Neural cell (in vitro differentiated cells): ENCODE measurements at regions not wholly inside any gene's neighbourhood (a gene's known extent, or its start where the extent isn't known, plus 50 kb on each side); places are given as distances from the start of the nearest gene placed in this dataset.

ENCODE experiments used
- H2AFZ ChIP-seq: fragments of 200-600, 300-800 bp; sonication (generic), shearing (Covaris generic); 2 replicates; pipeline ENCODE4 v1.6.0; 2014; ENCODE audit warnings: low read depth, mild to moderate bottlenecking, antibody characterized with exemption, low read length, moderate library complexity
- H3F3A ChIP-seq: fragments of 200-600 bp; shearing (Covaris generic); 2 replicates; pipeline ENCODE4 v1.6.1; 2016; ENCODE audit warnings: mild to moderate bottlenecking, moderate library complexity, mixed read lengths, antibody characterized with exemption, low read length; ENCODE audit not compliant: insufficient read depth, poor library complexity, severe bottlenecking
- H3K27ac ChIP-seq: fragments of 200-600, 300-800 bp; sonication (generic), shearing (Covaris generic); 2 replicates; pipeline ENCODE4 v1.5.1; 2014; ENCODE audit warnings: mild to moderate bottlenecking, low read length, moderate library complexity
- H3K27me3 ChIP-seq: fragments of 300-800, 200-600 bp; sonication (generic), shearing (Covaris generic); 2 replicates; pipeline ENCODE4 v1.6.0; 2014; ENCODE audit warnings: mild to moderate bottlenecking, low read depth, low read length, moderate library complexity; ENCODE audit not compliant: insufficient read depth
- H3K36me3 ChIP-seq: fragments of 300-800, 200-600 bp; sonication (generic), shearing (Covaris generic); 2 replicates; pipeline ENCODE4 v1.5.1; 2014; ENCODE audit warnings: mild to moderate bottlenecking, antibody characterized with exemption, low read length, moderate library complexity; ENCODE audit not compliant: insufficient read depth
- H3K4me2 ChIP-seq: fragments of 300-800, 200-600 bp; sonication (generic), shearing (Covaris generic); 2 replicates; pipeline ENCODE4 v1.6.0; 2014; ENCODE audit warnings: mild to moderate bottlenecking, low read length
- H3K4me3 ChIP-seq: fragments of 300-800, 200-600 bp; sonication (generic), shearing (Covaris generic); 2 replicates; pipeline ENCODE4 v1.5.1; 2014; ENCODE audit warnings: mild to moderate bottlenecking, low read length, moderate library complexity
- H3K79me2 ChIP-seq: fragments of 200-600 bp; shearing (Covaris generic); replicated peaks from 2 replicates; pipeline ENCODE4 v1.6.0; 2014; ENCODE audit warnings: mild to moderate bottlenecking, low read length, moderate library complexity; ENCODE audit not compliant: insufficient read depth
- H3K9ac ChIP-seq: fragments of 300-800, 200-600 bp; sonication (generic), shearing (Covaris generic); 2 replicates; pipeline ENCODE4 v1.6.1; 2016; ENCODE audit warnings: mild to moderate bottlenecking, low read length, mixed read lengths
- H3K9me2 ChIP-seq: fragments of 200-600 bp; shearing (Covaris generic); 2 replicates; pipeline ENCODE4 v1.6.1; 2016; ENCODE audit warnings: mild to moderate bottlenecking, low read length, mixed read lengths; ENCODE audit not compliant: insufficient read depth
- H3K9me3 ChIP-seq: fragments of 200-600, 300-800 bp; sonication (generic), shearing (Covaris generic); 2 replicates; pipeline ENCODE4 v1.6.1; 2016; ENCODE audit warnings: mild to moderate bottlenecking, mixed run types, low read length, moderate library complexity, mixed read lengths
- H4K20me1 ChIP-seq: fragments of 200-600 bp; shearing (Covaris generic); 2 replicates; pipeline ENCODE4 v1.6.1; 2016; ENCODE audit warnings: mild to moderate bottlenecking, mixed run types; ENCODE audit not compliant: insufficient read depth
- EP300 ChIP-seq: fragments of 450-650 bp; conservative IDR thresholded peaks from 2 replicates; pipeline ENCODE4 v1.6.1; 2014; ENCODE audit warnings: antibody characterized with exemption, mild to moderate bottlenecking, moderate library complexity; ENCODE audit not compliant: poor library complexity, severe bottlenecking
- EZH2 ChIP-seq: fragments of 200-600, 300-800 bp; shearing (Covaris generic), sonication (generic); IDR thresholded peaks from 2 replicates; pipeline ENCODE4 v1.6.1; 2014; ENCODE audit warnings: antibody characterized with exemption, low read length, borderline replicate concordance, mild to moderate bottlenecking; ENCODE audit not compliant: insufficient read depth, poor library complexity, severe bottlenecking
- MXI1 ChIP-seq: fragments of 450-650 bp; conservative IDR thresholded peaks from 2 replicates; pipeline ENCODE4 v1.6.1; 2014; ENCODE audit warnings: antibody characterized with exemption, mild to moderate bottlenecking; ENCODE audit not compliant: poor library complexity, severe bottlenecking
- POLR2AphosphoS5 ChIP-seq: IDR thresholded peaks from 2 replicates; pipeline ENCODE4 v1.6.1; 2012
- RAD21 ChIP-seq: fragments of 450-650 bp; conservative IDR thresholded peaks from 2 replicates; pipeline ENCODE4 v1.6.1; 2014; ENCODE audit warnings: antibody characterized with exemption, mild to moderate bottlenecking, moderate library complexity
- SMC3 ChIP-seq: fragments of 450-650 bp; conservative IDR thresholded peaks from 2 replicates; pipeline ENCODE4 v1.6.1; 2014; ENCODE audit warnings: antibody characterized with exemption, mild to moderate bottlenecking, moderate library complexity; ENCODE audit not compliant: poor library complexity
- TAF1 ChIP-seq: IDR thresholded peaks from 2 replicates; pipeline ENCODE4 v1.6.1; 2012; ENCODE audit warnings: low read depth
- TF ChIP-seq, protein P1 (sequence below): fragments of 450-650 bp; IDR thresholded peaks from 2 replicates; pipeline ENCODE4 v1.5.1; 2014; ENCODE audit warnings: antibody characterized with exemption, mild to moderate bottlenecking, moderate library complexity; ENCODE audit not compliant: poor library complexity, severe bottlenecking
- TF ChIP-seq, protein P2 (sequence below): IDR thresholded peaks from 2 replicates; pipeline ENCODE4 v1.6.1; 2012; ENCODE audit warnings: borderline replicate concordance

DNA sequence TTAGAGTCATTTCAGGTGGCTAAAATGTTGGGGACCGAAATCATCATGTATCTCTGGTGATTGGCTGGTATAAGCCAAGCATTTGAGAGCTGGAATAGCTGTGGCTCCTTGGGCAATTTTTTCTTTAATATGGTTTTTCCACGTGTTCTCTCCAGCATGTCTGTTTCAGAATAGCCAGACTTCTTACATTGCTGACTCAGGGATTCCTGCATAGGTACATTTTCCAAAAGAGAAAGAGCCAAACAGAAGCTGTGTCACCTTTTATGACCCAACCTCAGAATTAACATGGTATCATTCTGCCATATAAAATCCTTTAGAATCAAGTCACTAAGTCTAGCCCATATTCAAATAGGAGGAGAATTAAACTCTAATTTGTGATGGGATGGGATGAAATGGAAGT lies 74.8 kb upstream of the TSLP start:
- Histone ChIP-seq H3K9me2 (no peaks in the 10 kb centered on the region), H3K79me2 (no peaks in the 10 kb centered on the region), H3K9ac (no peak overlapping the region), H3K27ac (no peak overlapping the region), H4K20me1 (no peaks in the 10 kb centered on the region), H3F3A (peaks cover 3% of the 10 kb centered on the region), H3K36me3 (no peaks in the 10 kb centered on the region), H2AFZ (no peak overlapping the region), H3K27me3 (no peaks in the 10 kb centered on the region), H3K9me3 (no peaks in the 10 kb centered on the region), H3K4me3 (no peak overlapping the region), H3K4me2 (no peak overlapping the region)
- TF ChIP-seq MXI1 (no peak), POLR2AphosphoS5 (no peak), EP300 (no peak), SMC3 (no peak), RAD21 (no peak), TAF1 (no peak)

DNA sequence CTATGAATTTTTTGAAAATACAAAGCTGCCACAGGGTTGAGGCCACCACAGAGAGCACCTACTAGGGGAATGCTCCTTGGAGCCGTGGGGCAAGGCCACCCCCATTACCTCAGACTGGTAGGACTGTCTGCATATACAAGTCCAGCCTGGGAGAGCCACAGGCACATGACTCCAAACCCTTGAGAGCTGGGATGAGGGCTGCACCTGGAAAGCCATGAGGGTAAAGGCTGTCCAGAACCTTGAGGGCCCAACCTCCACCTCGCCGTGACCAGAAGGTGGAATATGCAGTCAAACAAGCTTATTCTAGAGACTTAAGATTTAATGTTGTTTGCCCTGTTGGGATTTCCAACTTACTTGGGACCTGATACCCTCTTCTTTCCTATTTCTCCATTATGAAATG lies 69.5 kb upstream of the TSLP start:
- no peaks in the 10 kb centered on the region for H3K27me3 ChIP-seq
- no peaks in the 10 kb centered on the region for H3K9me2 ChIP-seq
- no peak overlapping the region for H3K9ac ChIP-seq
- H3K4me2 ChIP-seq: no peak overlapping the region
- no peaks in the 10 kb centered on the region for H3K36me3 ChIP-seq
- no peak overlapping the region for H2AFZ ChIP-seq
- TF ChIP-seq MXI1: no peak
- no peak for TF ChIP-seq TAF1
- TF ChIP-seq SMC3: no peak
- TF ChIP-seq POLR2AphosphoS5: no peak
- TF ChIP-seq, protein P1, sequence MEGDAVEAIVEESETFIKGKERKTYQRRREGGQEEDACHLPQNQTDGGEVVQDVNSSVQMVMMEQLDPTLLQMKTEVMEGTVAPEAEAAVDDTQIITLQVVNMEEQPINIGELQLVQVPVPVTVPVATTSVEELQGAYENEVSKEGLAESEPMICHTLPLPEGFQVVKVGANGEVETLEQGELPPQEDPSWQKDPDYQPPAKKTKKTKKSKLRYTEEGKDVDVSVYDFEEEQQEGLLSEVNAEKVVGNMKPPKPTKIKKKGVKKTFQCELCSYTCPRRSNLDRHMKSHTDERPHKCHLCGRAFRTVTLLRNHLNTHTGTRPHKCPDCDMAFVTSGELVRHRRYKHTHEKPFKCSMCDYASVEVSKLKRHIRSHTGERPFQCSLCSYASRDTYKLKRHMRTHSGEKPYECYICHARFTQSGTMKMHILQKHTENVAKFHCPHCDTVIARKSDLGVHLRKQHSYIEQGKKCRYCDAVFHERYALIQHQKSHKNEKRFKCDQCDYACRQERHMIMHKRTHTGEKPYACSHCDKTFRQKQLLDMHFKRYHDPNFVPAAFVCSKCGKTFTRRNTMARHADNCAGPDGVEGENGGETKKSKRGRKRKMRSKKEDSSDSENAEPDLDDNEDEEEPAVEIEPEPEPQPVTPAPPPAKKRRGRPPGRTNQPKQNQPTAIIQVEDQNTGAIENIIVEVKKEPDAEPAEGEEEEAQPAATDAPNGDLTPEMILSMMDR: no peak
- TF ChIP-seq EZH2: no peak
- no peak for TF ChIP-seq EP300
- TF ChIP-seq RAD21: no peak
- TF ChIP-seq, protein P2, sequence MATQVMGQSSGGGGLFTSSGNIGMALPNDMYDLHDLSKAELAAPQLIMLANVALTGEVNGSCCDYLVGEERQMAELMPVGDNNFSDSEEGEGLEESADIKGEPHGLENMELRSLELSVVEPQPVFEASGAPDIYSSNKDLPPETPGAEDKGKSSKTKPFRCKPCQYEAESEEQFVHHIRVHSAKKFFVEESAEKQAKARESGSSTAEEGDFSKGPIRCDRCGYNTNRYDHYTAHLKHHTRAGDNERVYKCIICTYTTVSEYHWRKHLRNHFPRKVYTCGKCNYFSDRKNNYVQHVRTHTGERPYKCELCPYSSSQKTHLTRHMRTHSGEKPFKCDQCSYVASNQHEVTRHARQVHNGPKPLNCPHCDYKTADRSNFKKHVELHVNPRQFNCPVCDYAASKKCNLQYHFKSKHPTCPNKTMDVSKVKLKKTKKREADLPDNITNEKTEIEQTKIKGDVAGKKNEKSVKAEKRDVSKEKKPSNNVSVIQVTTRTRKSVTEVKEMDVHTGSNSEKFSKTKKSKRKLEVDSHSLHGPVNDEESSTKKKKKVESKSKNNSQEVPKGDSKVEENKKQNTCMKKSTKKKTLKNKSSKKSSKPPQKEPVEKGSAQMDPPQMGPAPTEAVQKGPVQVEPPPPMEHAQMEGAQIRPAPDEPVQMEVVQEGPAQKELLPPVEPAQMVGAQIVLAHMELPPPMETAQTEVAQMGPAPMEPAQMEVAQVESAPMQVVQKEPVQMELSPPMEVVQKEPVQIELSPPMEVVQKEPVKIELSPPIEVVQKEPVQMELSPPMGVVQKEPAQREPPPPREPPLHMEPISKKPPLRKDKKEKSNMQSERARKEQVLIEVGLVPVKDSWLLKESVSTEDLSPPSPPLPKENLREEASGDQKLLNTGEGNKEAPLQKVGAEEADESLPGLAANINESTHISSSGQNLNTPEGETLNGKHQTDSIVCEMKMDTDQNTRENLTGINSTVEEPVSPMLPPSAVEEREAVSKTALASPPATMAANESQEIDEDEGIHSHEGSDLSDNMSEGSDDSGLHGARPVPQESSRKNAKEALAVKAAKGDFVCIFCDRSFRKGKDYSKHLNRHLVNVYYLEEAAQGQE: no peak
- no peaks in the 10 kb centered on the region for H3K79me2 ChIP-seq
- H3K9me3 ChIP-seq: no peaks in the 10 kb centered on the region
- H3F3A ChIP-seq: peaks cover 3% of the 10 kb centered on the region
- no peak overlapping the region for H3K27ac ChIP-seq
- no peak overlapping the region for H3K4me3 ChIP-seq
- no peaks in the 10 kb centered on the region for H4K20me1 ChIP-seq
